HT1080 (cell line): ENCODE measurements at regions not wholly inside any gene's neighbourhood (a gene's known extent, or its start where the extent isn't known, plus 50 kb on each side); places are given as distances from the start of the nearest gene placed in this dataset.

Experiments used
- DNase-seq: peaks from one replicate; pipeline ENCODE4 v3.0.0-alpha.2; 2015; ENCODE audit warnings: low read depth

DNA sequence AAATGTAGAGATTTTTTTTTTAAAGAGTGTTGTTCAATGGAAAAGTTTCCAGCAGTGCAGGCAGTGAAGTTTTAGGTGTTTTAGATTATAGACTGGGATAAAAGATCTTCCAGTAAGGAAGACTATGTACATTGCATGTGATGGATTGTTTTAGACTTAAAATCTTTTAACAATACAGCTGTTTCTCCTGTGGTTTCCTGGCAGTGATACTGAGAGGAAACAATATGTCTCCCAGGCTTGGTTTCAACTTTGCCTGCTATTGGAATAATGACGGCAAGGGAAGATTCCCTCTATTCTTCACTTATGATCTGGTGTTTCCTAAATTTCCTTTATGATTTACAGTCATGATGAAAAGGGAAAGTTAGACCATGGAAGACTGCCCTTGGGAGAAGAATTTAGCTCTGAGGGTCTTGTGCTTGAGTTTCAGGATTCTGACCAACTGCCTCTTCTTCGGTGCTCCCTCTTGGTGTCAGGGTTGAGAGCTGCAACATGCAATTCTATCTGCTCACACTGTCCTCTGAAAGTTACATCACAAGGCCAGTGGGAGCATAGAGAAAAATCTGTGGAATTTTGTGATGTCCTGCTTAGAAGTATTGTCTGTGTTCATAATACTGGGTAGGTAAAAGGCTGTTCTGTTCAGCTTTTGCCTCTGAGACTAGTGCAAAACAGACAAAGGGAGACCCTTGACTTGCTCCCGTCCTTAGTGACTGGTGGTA is 262.8 kb upstream of the MAN1A1 start:
- no peak for DNase-seq

DNA sequence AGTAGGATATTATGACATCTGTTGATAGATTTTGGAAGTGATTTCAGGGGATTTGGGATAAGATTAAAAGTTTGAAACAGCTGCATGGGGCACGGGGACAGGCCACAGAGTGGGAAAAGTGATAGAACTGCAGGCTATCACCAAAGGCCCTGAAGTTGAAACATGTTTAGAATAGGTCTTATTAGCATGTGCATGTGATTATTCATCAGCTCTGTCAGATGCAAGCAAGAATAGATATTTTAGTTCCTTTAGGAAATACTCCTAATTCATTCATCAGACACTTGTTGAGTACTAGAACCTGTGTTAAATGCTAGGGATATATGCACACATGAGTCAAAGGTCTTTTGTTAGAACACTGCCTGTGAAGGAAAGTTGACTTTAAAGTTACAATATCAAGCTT is 261.2 kb upstream of the MAN1A1 start:
- DNase-seq = no peak

DNA sequence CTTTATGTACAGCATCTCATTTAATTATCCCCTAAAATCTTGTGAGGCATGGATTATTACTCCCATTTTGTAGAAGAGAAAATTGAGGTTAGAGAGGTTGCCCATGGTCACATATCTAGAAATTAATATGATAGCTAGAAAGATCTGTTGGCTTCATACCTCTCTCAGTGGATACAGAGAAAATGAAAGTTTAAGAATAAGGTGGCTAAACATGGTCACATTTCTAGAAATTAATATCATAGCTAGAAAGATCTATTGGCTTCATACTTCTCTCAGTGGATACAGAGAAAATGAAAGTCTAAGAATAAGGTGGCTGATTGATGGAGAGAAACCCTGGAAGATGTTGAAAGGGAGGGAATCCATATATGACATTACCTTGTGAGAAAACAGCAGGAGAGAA is 260.7 kb upstream of the MAN1A1 start:
- DNase-seq = no peak

DNA sequence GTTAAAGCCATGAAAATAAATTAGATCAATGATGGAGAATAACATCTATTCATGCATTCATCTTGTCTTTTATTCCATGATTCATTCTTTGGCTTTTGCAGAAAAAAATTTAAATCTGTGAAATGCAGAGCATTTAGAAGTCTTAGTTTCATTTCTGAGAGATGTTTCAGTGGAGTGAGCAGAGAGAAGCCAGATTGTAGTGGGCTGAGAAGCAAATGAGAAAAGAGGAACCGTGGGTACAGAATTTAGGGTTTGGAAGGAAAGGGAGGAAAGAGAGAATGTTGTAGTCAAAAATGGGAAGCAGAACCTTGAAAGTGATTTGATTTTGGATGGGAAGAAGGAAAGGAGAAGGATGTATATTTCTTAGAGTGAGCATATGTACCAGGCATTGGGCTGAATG is 260.3 kb upstream of the MAN1A1 start:
- DNase-seq = no peak

GRCh38 chr6:119608994-119609393 is 259.4 kb upstream of the MAN1A1 start:
- no peak for DNase-seq

- no peak for DNase-seq
Measured at GRCh38 chr6:119604124-119604523, 254.6 kb upstream of the MAN1A1 start.

GRCh38 chr6:119603501-119603900 is 253.9 kb upstream of the MAN1A1 start:
- no peak for DNase-seq

DNA sequence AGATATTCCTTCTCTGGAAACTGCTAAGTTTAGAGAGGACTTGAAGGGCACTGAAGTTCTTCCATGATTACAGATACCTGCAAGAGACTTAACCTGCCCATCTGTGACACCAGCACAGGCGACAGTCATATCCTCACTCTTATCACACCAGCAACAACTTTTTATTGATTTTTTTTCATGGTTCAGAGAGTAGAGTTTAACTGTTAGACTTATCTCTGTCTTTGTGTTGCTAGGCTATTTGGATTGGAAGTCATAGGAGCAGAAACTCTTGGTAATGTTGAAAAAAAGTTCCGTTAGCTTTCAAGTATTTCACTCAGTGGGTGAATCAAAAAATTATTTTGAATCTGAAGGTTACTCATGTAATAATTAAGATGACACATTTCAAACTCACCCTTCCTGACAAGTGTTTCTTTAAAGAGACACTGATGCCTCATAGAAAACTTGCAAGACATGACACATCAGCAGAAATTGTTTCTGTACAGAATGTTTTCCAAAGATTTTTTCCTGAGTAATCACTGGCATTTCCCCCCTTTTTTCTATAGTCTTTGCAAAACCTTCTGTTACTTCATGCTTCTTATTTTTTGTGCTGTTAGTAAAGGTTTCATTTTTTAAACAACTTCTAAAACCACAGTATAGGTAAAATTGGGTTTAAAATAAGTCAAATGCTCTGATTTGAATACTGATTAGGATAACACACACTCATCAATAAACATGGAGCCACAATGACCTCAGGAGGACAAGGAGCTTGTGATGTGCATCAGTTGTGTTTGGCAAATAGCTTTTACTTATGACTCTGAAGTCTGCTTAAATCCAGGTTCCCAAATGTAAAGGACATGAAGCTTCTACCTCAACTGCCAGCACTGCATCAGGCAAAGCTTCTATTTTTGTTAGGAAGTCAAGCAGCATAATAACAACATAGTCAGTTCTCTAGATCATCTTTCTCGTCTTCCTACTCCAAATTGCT is 252.9 kb upstream of the MAN1A1 start:
- peak; percentile 84 for DNase-seq

GRCh38 chr6:119598883-119599282 is 249.3 kb upstream of the MAN1A1 start:
- DNase-seq = no peak

DNA sequence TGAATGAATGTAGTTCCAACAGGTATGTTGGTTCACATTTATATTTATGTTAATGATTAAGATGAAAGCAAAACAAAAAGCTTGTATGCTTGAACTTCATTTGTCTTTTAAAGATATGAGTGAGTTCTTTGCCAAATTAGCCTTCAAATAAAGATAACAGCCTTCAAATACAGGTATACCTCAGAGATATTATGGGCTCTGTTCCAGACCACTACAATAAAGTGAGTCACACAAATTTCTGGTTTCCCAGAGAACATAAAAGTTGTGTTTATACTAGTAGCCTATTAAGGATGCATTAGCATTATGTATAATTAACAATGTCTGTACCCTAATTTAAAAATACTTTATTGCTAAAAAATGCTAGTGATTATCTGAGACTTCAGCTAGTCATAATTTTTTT is 245.3 kb upstream of the MAN1A1 start:
- no peak for DNase-seq

DNA sequence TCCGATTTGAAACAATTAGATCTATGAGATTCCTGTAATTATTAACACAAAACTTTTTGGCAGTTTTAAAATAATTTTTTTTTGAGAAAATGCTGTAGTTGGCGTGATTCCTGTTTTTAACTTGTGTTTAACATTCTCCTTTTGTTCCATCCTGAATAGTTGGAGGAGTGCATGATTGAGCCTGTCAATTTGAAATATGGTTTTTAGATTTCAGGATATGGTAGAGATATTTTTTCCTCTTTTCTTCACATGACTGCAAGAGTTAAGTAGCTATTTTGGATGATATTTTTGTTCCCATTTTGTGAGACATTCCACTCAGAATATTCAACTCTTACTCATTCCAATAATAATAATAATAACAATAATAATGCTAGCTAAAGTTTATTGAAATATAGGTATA is 241.7 kb upstream of the MAN1A1 start:
- no peak for DNase-seq

DNA sequence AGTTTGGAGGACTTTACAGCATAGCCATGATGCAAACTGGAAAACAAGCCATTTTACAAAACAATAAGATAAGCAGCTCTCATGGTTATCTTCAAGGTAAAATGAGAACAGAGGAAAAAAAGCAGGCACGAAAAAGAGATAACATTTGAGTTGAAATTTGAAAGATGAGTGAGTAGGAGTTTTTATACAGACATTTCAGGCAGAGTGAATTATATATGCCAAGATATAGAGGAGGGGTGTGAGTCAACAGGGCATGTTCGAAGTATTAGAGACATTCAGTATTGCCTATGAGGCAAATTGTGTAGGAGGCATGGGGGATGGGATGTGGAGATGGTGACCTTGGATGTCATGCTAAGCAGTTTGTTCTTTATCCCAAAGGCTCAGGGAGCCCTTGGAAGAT is 240.5 kb upstream of the MAN1A1 start:
- no peak for DNase-seq

GRCh38 chr6:119587537-119587936 is 238.0 kb upstream of the MAN1A1 start:
- peak; percentile 47 for DNase-seq

- DNase-seq = no peak
Measured at GRCh38 chr6:119586250-119586882, 236.8 kb upstream of the MAN1A1 start.

- no peak for DNase-seq
Measured at GRCh38 chr6:119584088-119584487, 234.5 kb upstream of the MAN1A1 start.

DNA sequence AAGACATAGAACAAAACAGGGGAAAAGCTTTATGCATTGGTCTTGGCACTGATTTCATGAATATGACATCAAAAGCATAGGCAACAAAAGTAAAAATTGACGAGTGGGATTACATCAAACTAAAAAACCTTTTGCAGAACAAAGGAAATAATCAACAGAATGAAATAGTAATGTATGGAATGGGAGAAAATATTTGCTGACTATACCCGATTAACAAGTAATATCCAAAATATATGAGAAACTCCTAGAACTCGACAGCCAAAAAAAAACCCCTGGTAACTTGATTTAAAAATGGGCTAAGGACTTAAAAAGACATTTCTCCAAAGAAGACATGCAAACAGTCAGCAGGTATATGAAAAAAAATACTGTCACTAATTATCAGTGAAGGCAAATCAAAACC is 231.7 kb upstream of the MAN1A1 start:
- DNase-seq = no peak

GRCh38 chr6:119575721-119576120 is 226.2 kb upstream of the MAN1A1 start:
- DNase-seq = peak; percentile 80

DNA sequence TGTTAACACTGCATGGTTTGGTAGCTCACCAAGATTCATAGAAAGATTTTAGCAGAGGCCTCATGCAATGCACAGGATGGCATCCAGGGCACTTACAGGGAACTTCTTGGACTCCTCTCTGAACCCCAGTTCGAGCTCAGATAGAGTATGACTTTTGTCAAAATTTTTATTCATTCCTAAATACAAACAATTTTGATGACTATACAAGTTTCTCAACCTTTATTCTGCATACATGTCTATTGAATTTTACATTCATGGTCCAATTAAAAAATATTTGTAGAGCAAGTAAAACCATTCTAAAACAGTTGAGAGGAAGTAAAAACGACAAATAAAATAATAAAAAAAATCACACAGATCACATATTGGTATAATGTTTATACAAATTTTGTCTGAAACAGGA is 219.0 kb upstream of the MAN1A1 start:
- DNase-seq = no peak

- no peak for DNase-seq
Measured at GRCh38 chr6:119566546-119567260, 217.1 kb upstream of the MAN1A1 start.

GRCh38 chr6:119565893-119566292 is 216.3 kb upstream of the MAN1A1 start:
- DNase-seq = no peak

GRCh38 chr6:119562168-119562567 is 212.6 kb upstream of the MAN1A1 start:
- no peak for DNase-seq

DNA sequence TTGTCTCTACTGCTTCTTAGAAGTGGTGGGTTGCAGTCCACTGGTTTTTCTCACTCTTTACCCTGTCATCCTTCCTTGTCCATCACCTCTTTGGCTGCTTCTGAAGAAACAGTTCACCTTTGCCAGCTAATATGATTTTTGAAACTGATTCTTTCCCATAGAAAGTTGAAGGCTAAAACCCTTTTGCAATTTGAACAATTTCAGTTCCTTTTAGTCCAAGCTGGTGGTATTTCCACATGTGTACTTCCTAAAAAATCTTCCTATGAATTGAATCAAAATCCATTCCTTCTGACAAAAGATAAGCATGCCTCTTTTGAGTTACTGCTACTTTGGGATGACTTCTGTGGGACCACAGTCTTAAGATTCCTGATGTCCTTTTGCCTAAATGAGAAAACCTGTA is 210.0 kb upstream of the MAN1A1 start:
- no peak for DNase-seq
